AG08396 (cell line): ENCODE measurements at regions not wholly inside any gene's neighbourhood (a gene's known extent, or its start where the extent isn't known, plus 50 kb on each side); places are given as distances from the start of the nearest gene placed in this dataset.

Source experiments
- DNase-seq: peaks from one replicate; pipeline ENCODE4 v3.0.0; 2012; ENCODE audit warnings: low spot score, mixed read lengths

DNA sequence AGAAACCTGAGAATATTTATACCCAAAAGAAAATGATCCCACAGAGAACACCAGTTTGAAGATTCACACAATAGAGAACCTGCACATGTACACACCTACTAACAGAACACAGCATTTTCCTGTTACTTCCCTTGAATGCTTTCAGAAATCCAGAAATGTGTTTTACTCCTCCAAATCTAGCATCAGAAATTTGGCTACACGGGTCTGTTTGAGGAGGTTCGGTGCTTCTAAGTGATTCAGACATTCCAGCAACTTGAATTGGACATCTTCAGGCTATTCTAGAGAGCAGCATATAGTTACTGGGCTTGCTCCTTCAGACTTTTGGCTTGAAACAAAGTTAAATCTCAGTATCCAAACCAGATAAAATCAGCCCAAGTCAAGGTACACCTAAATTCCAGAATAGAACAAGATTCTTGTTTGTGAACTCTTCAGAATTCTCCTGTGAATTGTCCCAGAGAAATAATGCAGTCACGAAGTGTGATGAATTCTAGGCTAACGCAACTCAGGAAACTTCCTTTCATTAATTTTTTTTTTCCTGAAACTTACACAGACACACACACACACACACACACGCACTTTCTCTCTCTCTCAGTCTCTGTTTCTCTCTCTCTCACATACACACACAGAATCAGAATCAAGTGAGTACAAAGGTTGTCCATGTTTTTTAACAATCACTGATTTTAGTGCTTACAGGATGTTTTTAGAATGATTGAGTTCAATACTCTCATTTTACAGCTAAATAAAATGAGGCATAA is 278.4 kb upstream of the SNX7 start:
- no peak for DNase-seq

DNA sequence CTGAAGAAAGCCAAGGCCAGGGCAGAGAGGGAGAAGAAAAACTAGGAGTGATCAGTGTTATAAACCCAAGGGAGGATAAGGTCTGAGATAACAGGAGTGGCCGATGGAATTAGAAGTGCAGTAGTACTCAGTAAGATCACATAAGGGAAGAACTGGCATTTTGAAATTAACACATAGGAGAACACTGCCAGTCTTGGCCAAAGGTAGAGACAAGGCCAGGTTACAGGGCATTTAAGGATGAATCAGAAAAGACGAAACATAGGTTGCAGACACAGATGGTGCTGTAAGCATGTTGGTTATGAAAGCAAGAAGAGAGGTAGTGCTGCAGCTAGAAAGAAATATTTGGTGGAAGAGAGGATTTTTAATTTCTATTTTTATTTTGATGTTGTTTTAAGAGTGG is 278.9 kb upstream of the SNX7 start:
- no peak for DNase-seq

DNA sequence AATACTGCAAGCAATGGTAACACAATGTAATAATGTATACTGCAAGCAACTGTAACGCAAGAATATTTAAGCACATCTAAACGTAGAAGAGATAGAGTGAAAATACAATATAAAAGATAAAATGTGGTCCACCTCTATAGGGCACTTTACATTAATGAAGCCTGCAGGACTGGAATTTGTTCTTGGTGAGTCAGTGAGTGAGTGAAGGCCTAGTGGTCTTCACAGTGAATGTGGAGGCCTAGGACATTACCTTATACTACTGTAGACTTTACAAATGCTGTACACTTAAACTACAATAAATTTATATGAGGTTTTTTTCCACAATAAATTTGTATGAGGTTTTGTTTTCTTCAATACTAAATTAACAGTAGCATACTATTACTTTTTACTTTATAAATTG is 287.4 kb upstream of the SNX7 start:
- DNase-seq: no peak

DNA sequence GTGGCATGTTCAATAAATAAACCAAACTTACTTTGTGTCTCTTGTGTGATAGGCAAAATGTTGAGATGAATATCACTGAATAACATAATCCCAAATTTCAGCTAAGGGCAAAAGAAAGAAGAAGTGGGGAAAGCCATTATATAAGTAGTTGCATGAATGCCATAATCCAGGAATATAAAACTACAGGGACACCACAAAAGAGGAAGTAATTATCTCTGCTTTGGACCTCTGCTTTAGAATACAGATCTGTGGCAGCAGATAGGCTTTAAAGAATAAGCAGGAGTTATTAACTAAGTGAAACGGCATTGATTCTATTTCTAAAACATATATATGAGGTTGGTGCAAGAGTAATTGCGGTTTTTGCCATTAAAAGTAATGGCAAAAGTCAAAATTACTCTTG is 288.5 kb upstream of the SNX7 start:
- no peak for DNase-seq

DNA sequence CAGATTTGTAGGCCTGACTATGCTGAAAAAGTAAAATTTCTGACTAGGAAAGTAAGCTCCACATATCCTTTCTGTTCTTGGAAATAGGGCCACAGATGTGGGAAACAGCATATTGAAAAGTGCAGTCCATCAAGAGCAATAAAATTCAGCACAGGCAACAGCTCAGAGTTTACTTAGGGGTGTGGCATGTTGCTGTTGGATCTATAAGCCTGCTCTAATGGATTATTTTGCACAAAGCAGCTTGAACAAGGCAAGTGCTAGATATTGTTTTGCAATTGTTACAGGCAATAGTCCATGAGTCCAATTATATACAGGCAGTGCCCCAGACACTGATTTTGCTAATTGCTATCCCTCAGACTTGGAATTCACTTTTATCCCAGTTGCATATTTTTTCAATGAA is 289.8 kb upstream of the SNX7 start:
- no peak for DNase-seq

DNA sequence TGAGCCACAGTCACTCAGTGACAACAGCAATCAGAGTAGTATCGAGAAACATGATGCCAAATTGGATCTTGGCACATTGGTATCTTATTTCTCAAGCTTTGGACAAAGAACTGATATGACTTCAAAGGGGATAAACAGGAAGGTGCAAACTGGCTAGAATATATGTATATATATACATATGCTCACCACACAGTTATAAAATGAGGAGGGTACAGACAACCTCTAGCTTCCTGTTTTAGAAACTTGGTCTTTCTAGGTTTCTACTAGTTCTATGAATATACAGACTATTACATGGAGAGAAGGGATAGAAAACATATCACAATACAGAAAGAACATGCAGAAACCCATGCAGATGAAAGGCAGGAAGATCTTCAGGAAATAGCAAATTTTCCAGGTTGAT is 292.1 kb upstream of the SNX7 start:
- no peak for DNase-seq

DNA sequence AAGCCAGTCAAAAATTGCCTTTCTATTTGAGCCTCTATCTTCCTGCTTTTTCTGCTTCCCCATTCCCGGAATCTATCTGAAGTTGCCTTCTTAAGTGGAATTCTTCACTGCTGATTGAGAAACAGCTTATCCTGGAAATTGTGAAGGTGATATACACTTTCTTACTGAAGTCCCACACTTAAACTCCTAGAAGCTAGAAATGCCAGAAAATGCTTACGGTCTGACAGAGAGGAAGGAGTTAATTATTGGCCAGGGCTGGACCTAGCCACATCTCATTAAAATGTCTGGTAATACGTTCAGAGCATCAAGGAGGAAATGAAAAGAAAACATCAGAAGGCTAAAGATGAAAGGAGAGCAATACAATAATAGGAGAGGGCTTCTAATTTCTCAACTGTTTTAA is 292.5 kb upstream of the SNX7 start:
- no peak for DNase-seq

DNA sequence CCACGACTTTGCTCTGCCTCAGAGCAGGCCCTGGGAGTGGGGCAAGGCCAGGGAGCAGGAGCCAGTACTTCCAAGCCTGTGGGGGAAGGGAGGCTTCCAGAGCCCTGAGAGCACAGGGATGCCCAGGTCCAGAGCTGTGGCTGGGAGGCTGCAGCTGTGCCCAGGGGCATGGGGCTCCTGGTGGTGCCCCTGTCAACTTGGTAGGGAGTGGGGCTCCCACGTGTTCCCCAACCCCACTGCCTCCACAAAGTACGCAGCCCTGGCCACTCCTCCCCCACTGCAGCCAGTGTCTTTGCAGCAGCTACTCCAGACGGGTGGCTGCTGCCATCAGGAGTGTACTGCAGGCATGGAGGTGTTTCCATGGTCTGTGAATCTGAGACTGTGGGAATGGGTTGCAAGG is 294.1 kb upstream of the SNX7 start:
- no peak for DNase-seq

DNA sequence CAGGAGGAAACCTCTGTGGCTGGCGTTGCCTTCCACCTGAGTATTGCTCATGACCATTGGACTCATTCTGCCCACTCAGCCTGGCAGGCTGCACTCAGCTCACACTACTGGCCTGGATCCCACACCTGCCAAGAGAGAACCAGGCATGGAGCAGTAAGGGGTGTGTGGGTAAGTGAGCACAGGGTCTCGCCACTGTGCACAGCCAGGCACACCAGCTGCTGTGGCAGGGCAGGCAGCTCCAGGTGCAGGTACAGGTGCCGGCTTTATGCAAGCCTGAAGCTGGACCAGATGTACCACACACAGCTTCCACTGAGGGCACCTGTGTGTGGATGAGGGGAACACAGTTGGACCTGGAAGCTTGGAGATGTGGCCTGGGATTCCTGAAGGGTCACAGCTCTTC is 295.2 kb upstream of the SNX7 start:
- DNase-seq: no peak

DNA sequence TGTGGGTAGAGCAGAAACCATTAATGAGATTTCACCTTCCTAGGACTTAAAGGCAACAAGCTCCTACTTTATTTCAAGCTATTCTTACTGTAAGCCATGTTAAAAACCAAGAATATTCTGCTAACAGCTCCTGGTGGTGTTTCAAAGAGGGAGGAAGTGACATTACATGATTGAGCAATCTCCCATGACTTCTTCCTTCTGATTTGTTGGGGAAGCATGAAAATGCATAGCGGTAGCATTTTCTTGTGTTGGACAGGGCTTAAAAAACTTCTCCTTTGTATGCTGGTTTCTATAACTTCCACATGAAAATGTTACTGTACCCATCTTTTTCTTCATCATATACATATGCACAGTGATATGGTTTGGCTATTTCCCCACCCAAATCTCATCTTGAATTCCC is 297.0 kb upstream of the SNX7 start:
- DNase-seq: no peak

DNA sequence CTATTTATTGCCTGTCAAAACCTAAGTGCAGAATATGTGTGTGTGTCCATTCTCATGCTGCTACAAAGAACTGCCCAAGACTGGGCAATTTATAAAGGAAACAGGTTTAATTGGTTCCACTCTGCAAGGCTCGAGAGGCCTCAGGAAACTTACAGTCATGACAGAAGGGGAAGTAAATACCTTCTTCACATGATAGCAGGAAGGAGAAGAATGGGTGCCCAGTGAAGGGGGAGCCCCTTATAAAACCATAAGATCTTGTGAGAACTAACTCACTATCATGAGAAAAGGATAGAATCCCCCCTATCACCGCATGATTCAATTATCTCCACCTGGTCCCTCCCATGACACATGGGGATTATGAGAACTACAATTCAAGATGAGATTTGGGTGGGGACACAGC is 300.7 kb upstream of the SNX7 start:
- DNase-seq: no peak

DNA sequence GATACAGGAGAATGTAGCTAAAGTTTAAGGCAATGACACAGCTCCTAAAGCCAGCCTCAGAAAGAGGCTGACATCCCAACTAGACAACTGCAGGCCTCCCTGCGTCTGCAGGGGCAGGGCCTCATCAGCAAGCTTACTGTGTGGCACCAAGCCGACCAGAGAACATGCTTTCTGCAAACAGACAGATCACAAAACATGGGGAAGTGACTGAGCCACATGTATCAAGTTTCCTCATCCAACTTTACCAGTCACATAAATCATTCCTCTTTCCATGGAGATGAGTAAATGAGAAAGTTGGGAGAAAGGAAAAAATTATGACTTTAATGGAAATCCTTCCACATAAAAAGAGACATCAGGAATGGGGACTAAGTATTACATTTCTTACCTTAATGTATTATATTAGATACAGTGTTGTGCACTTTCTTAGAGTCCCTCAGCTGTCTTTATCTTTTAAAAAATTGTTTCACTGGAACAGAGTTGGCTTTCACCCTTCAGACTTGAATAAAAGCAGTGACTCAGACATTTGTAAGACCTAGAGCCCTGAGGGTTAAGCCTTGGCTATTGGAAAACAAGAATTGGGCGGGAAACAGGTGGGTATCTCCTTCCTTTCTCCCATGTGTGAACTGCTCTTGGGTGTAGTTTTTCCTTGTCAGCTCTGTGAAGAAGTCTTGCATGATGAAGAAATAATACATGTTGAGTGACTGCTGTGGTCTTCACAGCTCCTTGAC is 305.7 kb upstream of the SNX7 start:
- no peak for DNase-seq

DNA sequence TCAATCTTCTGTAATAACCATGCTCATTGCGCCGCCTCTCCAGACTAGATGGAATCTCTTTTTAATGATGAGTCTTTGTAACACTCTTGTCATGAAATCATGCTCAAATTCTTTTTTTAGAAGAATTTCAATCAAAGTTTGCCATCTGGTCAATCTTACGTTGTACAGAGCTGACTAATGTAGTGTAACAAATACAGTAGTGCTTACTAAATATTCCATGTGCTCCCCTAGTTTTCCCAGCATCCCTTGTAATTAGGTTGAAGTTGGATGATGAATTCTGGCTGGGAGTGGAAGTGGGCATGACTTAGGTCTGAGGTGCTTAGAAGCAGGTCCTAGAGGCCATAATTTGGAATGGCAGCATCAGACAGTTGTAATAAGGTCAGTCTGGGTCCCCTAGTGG is 309.1 kb upstream of the SNX7 start:
- no peak for DNase-seq

DNA sequence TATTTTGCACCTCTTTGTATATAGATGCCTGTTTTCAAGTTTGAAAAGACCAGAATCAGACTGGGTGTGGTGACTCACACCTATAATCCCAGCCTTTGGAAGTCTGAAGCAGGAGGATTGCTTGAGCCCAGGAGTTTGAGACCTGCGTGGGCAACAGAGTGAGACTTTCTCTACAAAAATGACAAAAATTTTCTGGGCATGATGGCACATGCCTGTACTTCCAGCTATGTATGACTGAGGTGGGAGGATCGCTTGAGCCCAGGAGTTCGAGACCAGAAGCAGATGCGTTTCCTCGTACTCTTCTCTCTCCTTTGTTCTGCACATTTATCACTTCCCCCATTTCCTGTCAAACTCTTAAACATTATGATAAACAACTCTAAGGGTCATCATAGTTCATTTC is 310.0 kb upstream of the SNX7 start:
- DNase-seq: no peak

DNA sequence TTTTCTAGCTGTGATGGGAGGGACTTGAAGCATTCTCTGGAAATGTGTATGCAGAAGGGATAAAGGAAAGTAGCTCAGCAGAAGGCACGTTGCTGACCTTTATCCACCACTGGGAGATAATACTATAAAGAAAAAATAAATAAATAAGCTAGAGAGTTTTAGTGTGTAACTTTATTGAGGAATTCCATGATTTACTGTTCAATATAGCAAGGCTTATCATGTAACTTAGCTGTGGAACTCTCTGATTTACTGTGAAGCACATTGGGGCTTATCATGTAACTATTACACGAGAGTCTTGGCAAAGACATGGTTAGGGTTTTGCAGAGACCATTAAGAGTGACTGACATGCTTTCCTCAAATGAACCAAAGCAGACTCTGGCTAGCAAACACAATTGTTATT is 316.1 kb upstream of the SNX7 start:
- no peak for DNase-seq

DNA sequence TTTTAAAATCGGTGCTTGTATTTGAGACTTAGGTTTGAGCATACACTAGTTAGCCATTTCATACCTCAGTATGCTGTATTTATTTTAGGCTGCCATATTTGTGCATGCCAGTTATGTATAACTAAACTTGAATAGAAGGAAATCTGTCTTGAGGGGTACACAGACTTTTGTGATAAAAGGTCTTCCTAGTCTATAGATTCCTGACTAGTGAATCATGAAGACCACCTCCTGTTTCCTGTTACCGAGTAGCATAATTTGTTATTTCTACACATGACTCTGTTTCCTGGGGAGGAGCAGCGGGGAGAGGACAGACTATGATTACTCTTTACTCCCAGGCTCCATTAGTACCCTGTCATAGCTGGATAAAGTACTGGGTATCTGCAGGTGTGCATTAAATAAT is 316.8 kb upstream of the SNX7 start:
- DNase-seq: no peak

DNA sequence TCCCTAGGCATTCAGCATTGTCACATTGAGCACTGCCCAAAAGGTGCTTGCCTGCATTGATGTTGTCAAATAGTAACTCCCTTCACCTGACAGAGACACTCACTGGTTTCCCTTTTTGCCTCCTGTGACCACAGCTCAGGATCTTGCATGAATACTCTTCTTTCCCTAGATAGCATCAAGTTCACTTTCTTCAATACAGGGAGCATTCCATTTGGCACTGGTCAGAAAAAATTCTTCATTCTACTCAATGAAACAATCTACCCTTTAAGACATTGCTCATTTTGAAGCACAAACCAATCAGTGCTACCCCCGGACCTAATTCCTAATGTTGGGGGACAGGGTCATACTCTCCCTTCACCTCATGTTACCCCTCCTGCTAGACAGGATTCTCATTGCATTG is 319.0 kb upstream of the SNX7 start:
- DNase-seq: no peak

DNA sequence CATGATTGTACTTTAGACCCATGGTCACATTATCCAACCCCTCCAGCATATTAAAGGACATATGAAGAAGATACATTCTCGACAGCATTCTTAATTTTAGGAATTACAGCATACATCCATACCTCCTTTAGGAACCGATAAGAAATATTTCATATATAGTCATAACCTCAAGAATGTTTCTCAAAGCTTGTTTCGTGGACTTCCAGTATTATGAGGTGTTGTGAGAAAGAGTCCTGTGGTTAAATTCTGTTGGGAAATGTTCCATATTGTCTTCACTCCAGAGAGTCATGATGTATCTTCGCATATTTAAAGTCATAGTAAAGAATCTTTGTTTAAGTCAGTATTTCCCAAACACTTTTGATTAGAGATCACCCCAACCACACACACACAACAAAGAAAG is 321.0 kb upstream of the SNX7 start:
- no peak for DNase-seq

DNA sequence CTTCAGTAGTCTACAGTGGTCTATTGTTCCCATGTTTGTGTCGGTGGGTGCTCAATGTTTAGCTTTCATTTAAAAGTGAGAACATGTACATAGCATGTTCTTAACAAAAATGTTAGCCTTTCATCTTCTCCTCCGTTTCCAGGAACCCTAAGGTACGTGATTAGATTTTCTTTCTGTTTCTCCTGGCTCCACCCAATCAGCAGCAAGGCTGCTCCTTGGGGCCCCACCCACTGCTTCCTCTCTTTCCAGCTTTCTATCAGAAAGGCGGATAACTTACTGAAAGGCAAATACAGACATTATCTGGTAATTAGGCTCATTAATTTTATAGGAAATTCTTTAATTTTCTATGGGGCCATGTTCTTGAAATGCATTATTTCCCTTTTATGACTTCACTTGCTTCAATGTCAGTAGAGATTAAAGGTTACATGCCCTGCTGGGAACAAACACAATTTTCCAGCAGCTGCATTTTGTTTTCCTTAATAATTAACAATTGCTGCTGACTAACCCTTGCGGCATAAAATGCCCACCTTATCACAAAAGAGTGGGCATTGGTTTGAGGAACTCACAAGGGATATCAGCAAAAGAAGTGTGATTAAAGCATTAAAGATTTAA is 324.9 kb upstream of the SNX7 start:
- DNase-seq: no peak

DNA sequence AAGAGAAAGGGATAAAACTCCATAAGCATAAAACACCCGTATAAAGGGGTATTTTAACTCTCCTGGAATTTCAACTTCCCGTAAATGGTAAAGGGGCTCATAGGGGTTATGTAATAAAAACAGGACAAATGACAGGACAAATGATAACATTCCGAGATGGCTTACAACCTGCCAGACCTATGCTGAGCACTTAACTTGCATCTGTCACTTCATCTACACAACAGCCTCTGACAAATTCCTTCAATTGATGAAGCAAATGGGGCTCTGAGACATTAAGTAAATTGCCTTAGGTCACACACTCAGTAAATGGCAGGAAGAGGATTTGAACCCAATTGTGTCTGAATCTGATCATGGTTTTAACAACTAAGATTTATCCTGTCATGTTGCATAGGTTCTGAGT is 327.6 kb upstream of the SNX7 start:
- no peak for DNase-seq

DNA sequence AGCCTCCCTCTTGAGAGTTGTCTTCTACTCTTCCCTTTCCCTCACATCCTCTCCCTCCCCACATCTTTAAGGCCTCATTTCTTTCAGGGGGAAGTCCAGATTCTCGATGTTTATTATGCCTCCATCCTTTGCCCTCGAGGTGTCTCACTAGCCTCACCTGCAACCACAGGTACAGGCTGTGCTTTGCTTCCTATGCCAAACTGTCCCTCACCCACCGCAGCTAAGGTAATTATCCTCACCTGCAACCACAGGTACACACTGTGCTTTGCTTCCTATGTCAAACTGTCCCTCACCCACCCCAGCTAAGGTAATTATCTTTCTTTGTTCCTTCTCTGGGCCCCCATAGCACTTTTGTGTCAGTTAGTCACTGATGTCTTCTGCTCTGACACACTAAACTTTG is 328.1 kb upstream of the SNX7 start:
- no peak for DNase-seq

DNA sequence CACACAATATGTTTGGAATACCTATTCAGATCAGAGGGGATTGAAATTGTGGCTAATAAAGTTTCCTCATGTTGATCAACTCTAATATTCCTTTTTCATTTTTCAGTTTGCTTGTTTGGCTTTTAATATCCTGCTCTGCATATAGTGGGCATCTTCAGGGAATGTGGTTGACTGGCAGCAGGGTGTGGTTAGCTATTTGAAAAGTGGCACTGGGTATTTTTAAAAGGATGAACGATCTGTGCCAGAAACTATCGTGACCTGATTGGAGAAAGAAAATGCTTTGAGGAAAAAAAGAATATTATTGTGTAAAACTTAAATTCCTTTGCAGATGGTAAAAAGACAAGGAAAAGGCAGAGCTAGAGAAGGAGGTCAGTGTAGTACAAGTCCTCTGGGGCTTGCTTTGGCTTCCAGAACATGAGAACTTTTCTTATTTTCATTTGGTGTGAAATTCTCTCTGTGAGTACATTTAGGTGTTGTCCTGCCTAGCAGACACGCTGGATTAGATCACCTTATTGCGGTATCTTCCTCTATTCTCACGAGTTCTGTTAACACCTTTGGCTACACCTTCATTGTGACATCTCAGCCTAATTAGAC is 329.7 kb upstream of the SNX7 start:
- DNase-seq: no peak

DNA sequence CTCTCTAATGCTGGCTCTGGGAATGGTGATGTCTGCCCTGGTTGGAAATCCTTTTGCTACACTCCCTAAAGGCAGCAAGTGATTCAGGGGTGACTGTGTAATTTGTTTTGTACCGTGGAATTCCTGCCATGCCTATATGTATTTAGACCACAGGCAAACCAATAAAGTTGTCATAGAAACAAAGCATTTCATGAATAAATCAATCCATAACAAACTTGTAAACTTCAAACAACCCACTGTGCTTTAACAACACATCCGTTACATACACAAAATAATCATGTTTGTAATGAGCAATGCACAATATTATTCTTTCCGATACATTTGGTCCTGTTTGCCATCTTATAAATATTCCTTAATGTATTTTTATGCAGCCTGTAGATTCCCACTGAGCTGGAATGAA is 330.3 kb upstream of the SNX7 start:
- no peak for DNase-seq
